Keratinocyte (primary cell): ENCODE measurements at regions not wholly inside any gene's neighbourhood (a gene's known extent, or its start where the extent isn't known, plus 50 kb on each side); places are given as distances from the start of the nearest gene placed in this dataset.

Experiments used
- CTCF ChIP-seq, 3 experiments: IDR thresholded peaks in 1 of 3; conservative IDR thresholded peaks in 1 of 3; optimal IDR thresholded peaks in 1 of 3; 2 replicates in 2 of 3; 3 replicates in 1 of 3; pipeline versions ENCODE3 to v1.5.1; 2011; ENCODE audit warnings: low read length in 3 of 3, mild to moderate bottlenecking in 3 of 3, moderate library complexity in 2 of 3, control low read depth in 1 of 3, inconsistent platforms in 1 of 3; ENCODE audit not compliant: insufficient read depth in 2 of 3; ENCODE audit errors: extremely low read depth in 1 of 3
- EZH2 ChIP-seq: IDR thresholded peaks from one replicate; pipeline ENCODE4 v1.6.1; 2012; ENCODE audit warnings: inconsistent platforms, mild to moderate bottlenecking, low read length, moderate library complexity

- no peak for TF ChIP-seq EZH2
- no peak for TF ChIP-seq CTCF (optimal IDR thresholded peaks at IDR 0.05 in 1 of 3, IDR thresholded peaks at IDR 0.05 in 1 of 3, conservative IDR thresholded peaks at IDR 0.05 in 1 of 3; ENCODE audit: extremely low read depth in 1 of 3, insufficient read depth in 2 of 3, low read length in 3 of 3)
Measured at GRCh38 chr10:76631884-76632766, 1005.5 kb downstream of the KCNMA1 start.
